ENCODE measurements at regions not wholly inside any gene's neighbourhood (a gene's known extent, or its start where the extent isn't known, plus 50 kb on each side); places are given as distances from the start of the nearest gene placed in this dataset.

DNA sequence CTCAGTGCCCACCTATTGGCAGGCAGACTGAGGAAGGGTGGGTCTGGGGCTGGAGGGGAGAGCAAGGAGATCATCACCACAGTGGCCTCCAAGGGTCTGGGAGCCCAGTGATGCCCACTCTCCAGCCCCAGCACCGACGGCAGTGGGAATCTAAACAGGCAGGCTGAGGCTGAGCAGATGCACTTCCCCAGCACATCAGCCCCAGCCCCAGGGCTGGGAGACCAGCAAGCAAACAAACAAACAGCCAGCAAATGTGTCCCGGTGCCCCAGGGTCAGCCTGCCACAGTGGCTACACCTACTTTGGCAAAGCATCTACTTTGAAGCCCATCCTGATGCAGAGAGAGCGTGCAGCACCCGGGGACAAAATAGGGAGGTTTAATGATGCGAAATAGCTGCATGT, 216.3 kb upstream of the ZC3H12A start:
- DNase-seq (ENCODE audit: extremely low spot score in 2 of 2), result no peak
- Histone ChIP-seq H3K4me3 (no peak overlapping the region), H3K4me1 (no peaks in the 10 kb centered on the region), H3K27me3 (no peaks in the 10 kb centered on the region), H3K9me3 (no peaks in the 10 kb centered on the region), H3K36me3 (no peaks in the 10 kb centered on the region), H3K27ac (no peak overlapping the region)
- intact Hi-C loops (cut with DNase I), result no loop called here
- TF ChIP-seq POLR2AphosphoS5 (IDR thresholded peaks at IDR 0.05; ENCODE audit: insufficient read depth in 1 of 2, low read depth in 1 of 2), result no peak
- TF ChIP-seq, protein P1, sequence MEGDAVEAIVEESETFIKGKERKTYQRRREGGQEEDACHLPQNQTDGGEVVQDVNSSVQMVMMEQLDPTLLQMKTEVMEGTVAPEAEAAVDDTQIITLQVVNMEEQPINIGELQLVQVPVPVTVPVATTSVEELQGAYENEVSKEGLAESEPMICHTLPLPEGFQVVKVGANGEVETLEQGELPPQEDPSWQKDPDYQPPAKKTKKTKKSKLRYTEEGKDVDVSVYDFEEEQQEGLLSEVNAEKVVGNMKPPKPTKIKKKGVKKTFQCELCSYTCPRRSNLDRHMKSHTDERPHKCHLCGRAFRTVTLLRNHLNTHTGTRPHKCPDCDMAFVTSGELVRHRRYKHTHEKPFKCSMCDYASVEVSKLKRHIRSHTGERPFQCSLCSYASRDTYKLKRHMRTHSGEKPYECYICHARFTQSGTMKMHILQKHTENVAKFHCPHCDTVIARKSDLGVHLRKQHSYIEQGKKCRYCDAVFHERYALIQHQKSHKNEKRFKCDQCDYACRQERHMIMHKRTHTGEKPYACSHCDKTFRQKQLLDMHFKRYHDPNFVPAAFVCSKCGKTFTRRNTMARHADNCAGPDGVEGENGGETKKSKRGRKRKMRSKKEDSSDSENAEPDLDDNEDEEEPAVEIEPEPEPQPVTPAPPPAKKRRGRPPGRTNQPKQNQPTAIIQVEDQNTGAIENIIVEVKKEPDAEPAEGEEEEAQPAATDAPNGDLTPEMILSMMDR (IDR thresholded peaks at IDR 0.05), result no peak
- no peak for TF ChIP-seq POLR2A (IDR thresholded peaks at IDR 0.05)

DNA sequence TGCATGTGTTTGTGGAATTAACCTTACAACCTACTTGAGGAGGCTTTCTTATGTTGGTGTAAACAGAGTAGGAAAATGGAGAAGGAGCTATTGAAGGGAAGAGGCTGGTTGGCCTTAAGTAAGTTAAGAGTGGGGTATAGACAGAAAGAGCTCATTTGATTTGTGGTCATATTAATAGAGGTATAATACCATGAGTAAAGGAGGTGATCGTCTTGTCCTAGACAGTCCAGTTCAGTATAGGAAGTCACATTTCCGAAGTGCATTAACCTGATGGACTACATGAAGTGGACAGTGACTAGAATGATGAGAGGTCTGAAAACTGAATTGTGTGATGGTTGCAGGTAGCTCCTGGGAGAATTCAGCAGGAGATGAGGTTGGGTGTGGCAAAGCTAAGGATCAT, 215.4 kb upstream of the ZC3H12A start:
- TF ChIP-seq, protein P1 (IDR thresholded peaks at IDR 0.05), result no peak
- TF ChIP-seq POLR2A (IDR thresholded peaks at IDR 0.05), result no peak
- TF ChIP-seq POLR2AphosphoS5 (IDR thresholded peaks at IDR 0.05; ENCODE audit: insufficient read depth in 1 of 2, low read depth in 1 of 2), result no peak
- no peaks in the 10 kb centered on the region for H3K27me3 ChIP-seq
- intact Hi-C loops (cut with DNase I), result no loop called here

DNA sequence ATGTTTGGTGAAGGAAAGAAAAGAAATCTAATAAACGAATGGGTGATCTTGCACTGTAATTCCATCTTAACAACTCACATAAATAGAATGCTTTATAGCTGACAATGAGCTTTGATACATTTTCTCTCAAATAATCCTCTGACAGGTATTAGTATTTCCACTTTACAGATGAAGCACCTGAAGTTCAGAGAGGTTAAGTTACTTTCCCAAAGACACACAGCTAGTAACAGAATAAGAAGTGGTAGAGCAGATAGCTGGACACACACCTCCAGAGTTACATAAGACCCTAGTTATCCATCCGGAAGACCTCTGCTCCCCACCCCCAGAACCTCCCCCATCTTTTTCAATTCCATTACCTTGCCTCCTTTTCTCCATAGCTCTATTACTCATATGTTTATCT, 213.3 kb upstream of the ZC3H12A start:
- Histone ChIP-seq H3K4me1 (no peaks in the 10 kb centered on the region), H3K27ac (no peak overlapping the region), H3K36me3 (no peaks in the 10 kb centered on the region), H3K9me3 (no peaks in the 10 kb centered on the region), H3K4me3 (no peak overlapping the region), H3K27me3 (no peaks in the 10 kb centered on the region)
- TF ChIP-seq, protein P1 (IDR thresholded peaks at IDR 0.05), result no peak
- TF ChIP-seq POLR2AphosphoS5 (IDR thresholded peaks at IDR 0.05; ENCODE audit: insufficient read depth in 1 of 2, low read depth in 1 of 2), result no peak
- no peak for TF ChIP-seq POLR2A (IDR thresholded peaks at IDR 0.05)
- no peak for DNase-seq (ENCODE audit: extremely low spot score in 2 of 2)
- intact Hi-C loops (cut with DNase I), result no loop called here

More for the DNA sequence above, 215.4 kb upstream of the ZC3H12A start:
- no peak for DNase-seq (ENCODE audit: extremely low spot score in 2 of 2)
- no peak overlapping the region for H3K27ac ChIP-seq
- no peak overlapping the region for H3K4me3 ChIP-seq
- no peaks in the 10 kb centered on the region for H3K9me3 ChIP-seq
- H3K36me3 ChIP-seq, result no peaks in the 10 kb centered on the region
- no peaks in the 10 kb centered on the region for H3K4me1 ChIP-seq

DNA sequence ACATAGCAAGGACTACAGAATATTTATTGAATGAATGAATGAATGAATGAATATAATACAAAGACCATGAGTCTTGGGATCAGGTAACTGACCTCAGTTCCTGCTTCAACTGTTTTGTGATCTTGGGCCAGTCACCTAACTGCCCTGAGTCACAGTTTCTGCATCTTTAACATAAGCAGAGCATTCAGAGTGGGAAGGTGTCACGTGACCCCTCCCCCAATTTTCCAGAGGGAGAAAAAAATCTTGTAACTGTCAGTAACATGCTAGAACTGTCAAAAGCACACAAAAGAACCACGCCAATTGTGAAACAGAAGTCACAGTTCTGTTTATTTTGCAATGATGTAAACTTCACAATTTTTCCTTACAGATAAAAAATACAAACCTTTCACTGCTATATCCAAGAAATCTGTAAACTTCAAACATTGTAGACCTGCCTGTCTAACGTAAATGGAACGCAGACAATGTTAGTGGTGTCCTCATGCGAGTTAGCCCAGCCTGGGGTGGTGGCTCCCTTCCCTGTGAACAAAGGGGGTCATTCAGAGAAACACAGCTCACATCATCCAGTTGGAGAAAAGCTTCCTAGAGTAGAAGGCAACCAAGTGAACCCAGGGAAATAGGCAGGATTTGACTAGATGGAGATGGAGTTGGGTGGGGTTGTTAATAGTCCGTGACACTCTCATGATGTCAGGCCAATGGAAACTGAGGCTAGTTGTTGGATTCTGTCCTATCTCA, 211.8 kb upstream of the ZC3H12A start:
- Histone ChIP-seq H3K27me3 (no peaks in the 10 kb centered on the region), H3K36me3 (no peaks in the 10 kb centered on the region), H3K27ac (no peak overlapping the region), H3K4me1 (no peaks in the 10 kb centered on the region), H3K4me3 (no peak overlapping the region), H3K9me3 (no peaks in the 10 kb centered on the region)
- DNase-seq (ENCODE audit: extremely low spot score in 2 of 2), result no peak
- intact Hi-C loops (cut with DNase I), result no loop called here
- TF ChIP-seq, protein P1 (IDR thresholded peaks at IDR 0.05), result no peak
- TF ChIP-seq POLR2A (IDR thresholded peaks at IDR 0.05), result no peak
- no peak for TF ChIP-seq POLR2AphosphoS5 (IDR thresholded peaks at IDR 0.05; ENCODE audit: insufficient read depth in 1 of 2, low read depth in 1 of 2)

DNA sequence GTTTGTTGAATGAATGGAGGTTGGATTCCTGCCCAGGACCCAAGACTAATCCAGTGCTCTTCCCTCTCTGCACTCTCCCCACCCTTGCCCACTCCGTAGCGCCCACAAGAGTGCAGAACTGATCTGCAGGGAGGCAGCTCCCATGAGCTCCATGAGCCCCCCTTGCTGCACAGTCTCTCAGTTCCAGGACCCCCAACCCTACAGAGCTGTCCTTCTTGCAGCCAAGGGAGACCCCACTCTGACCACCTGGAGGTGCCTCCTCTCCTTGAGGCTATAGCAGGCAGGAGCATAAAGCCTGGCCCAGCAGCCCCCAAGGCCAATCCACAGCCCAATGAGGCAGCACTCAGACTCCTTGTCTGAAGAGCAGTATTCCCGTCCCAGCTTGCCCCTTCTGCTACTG, 209.2 kb upstream of the ZC3H12A start:
- TF ChIP-seq POLR2A (IDR thresholded peaks at IDR 0.05) (no peak), POLR2AphosphoS5 (IDR thresholded peaks at IDR 0.05; ENCODE audit: insufficient read depth in 1 of 2, low read depth in 1 of 2) (no peak)
- TF ChIP-seq, protein P1 (IDR thresholded peaks at IDR 0.05), result no peak
- H3K9me3 ChIP-seq, result no peaks in the 10 kb centered on the region
- intact Hi-C loops (cut with DNase I), result no loop called here
- no peaks in the 10 kb centered on the region for H3K4me1 ChIP-seq
- H3K4me3 ChIP-seq, result no peak overlapping the region
- no peak for DNase-seq (ENCODE audit: extremely low spot score in 2 of 2)
- H3K27me3 ChIP-seq, result no peaks in the 10 kb centered on the region
- no peak overlapping the region for H3K27ac ChIP-seq
- H3K36me3 ChIP-seq, result no peaks in the 10 kb centered on the region
